HEK293 (cell line): ENCODE measurements at regions not wholly inside any gene's neighbourhood (a gene's known extent, or its start where the extent isn't known, plus 50 kb on each side); places are given as distances from the start of the nearest gene placed in this dataset.

ENCODE experiments used
- CTCF ChIA-PET: fragments of 350-600 bp; formaldehyde crosslinking; extraction: SDS; loops from one replicate; lab custom pipeline; 2021; ENCODE audit warnings: antibody characterized with exemption; lab: Yijun Ruan, JAX
- POLR2A ChIA-PET: fragments of 300-600 bp; formaldehyde crosslinking; extraction: SDS; loops from one replicate; lab custom pipeline; 2020; ENCODE audit warnings: antibody characterized with exemption, inconsistent platforms; lab: Yijun Ruan, JAX
- H3K27ac ChIP-seq: fragments of 200-500 bp; sonication (Bioruptor generic); 2 replicates; pipeline ENCODE4 v1.5.1; 2014; ENCODE audit warnings: low read depth, low read length, control low read depth, inconsistent platforms; ENCODE audit errors: extremely low read depth
- H3K36me3 ChIP-seq, 2 experiments: fragments of 200-500 bp in 1 of 2; sonication (Bioruptor generic) in 1 of 2; 1 replicate in 1 of 2; 2 replicates in 1 of 2; pipeline ENCODE4 v1.5.1; 2014 to 2017; ENCODE audit warnings: inconsistent platforms in 2 of 2, low read length in 2 of 2; ENCODE audit not compliant: control insufficient read depth in 2 of 2, insufficient read depth in 1 of 2
- H3K4me1 ChIP-seq: fragments of 200-500 bp; sonication (Bioruptor generic); 2 replicates; pipeline ENCODE4 v1.5.1; 2014; ENCODE audit warnings: mild to moderate bottlenecking, low read length, inconsistent platforms; ENCODE audit not compliant: control insufficient read depth, insufficient read depth
- H3K4me3 ChIP-seq: 2 replicates; pipeline ENCODE4 v1.5.1; 2011; ENCODE audit warnings: low read depth, mild to moderate bottlenecking, control low read depth, low read length, moderate library complexity
- H3K9me3 ChIP-seq: fragments of 200-500 bp; sonication (Bioruptor generic); 2 replicates; pipeline ENCODE4 v1.5.1; 2014; ENCODE audit warnings: low read depth, low read length, inconsistent platforms; ENCODE audit not compliant: control insufficient read depth, insufficient read depth
- FEZF1 ChIP-seq: fragments of 450-650 bp; formaldehyde crosslinking; IDR thresholded peaks from 2 replicates; pipeline ENCODE4 v1.5.1; 2016; ENCODE audit warnings: missing biosample characterization, missing genetic modification characterization
- KLF10 ChIP-seq: fragments of 450-650 bp; IDR thresholded peaks from 2 replicates; pipeline ENCODE4 v1.5.1; 2018; ENCODE audit warnings: missing biosample characterization, mild to moderate bottlenecking, missing genetic modification characterization
- KLF8 ChIP-seq: fragments of 450-650 bp; formaldehyde crosslinking; IDR thresholded peaks from 2 replicates; pipeline ENCODE4 v1.5.1; 2016; ENCODE audit warnings: missing biosample characterization, missing genetic modification characterization
- MEIS1 ChIP-seq: sonication (generic); formaldehyde crosslinking; IDR thresholded peaks from 2 replicates; pipeline ENCODE4 v1.8.1; 2022; ENCODE audit warnings: missing genetic modification reagents, mild to moderate bottlenecking, borderline replicate concordance
- PRDM6 ChIP-seq: fragments of 450-650 bp; formaldehyde crosslinking; IDR thresholded peaks from 2 replicates; pipeline ENCODE4 v1.5.1; 2017; ENCODE audit warnings: missing biosample characterization, missing genetic modification characterization
- TSHZ1 ChIP-seq: fragments of 450-650 bp; formaldehyde crosslinking; IDR thresholded peaks from 2 replicates; pipeline ENCODE4 v1.5.1; 2016; ENCODE audit warnings: missing biosample characterization, missing genetic modification characterization, borderline replicate concordance
- ZBTB21 ChIP-seq: fragments of 450-650 bp; formaldehyde crosslinking; IDR thresholded peaks from 2 replicates; pipeline ENCODE4 v1.5.1; 2017; ENCODE audit warnings: missing biosample characterization, missing genetic modification characterization
- ZBTB26 ChIP-seq: fragments of 450-650 bp; formaldehyde crosslinking; optimal IDR thresholded peaks from 2 replicates; pipeline ENCODE3; 2016; ENCODE audit warnings: missing biosample characterization, mild to moderate bottlenecking, missing genetic modification characterization
- ZBTB44 ChIP-seq: fragments of 450-650 bp; IDR thresholded peaks from 2 replicates; pipeline ENCODE4 v1.5.1; 2018; ENCODE audit warnings: missing biosample characterization, mild to moderate bottlenecking, missing genetic modification characterization
- ZIC2 ChIP-seq: fragments of 450-650 bp; formaldehyde crosslinking; IDR thresholded peaks from 2 replicates; pipeline ENCODE4 v1.5.1; 2016; ENCODE audit warnings: missing biosample characterization, missing genetic modification characterization
- ZNF140 ChIP-seq: fragments of 450-650 bp; formaldehyde crosslinking; IDR thresholded peaks from 2 replicates; pipeline ENCODE4 v1.5.1; 2016; ENCODE audit warnings: missing biosample characterization, missing genetic modification characterization
- ZNF169 ChIP-seq: fragments of 450-650 bp; formaldehyde crosslinking; IDR thresholded peaks from 2 replicates; pipeline ENCODE4 v1.5.1; 2016; ENCODE audit warnings: missing biosample characterization, missing genetic modification characterization
- ZNF184 ChIP-seq: fragments of 450-650 bp; IDR thresholded peaks from 2 replicates; pipeline ENCODE4 v1.5.1; 2018; ENCODE audit warnings: missing biosample characterization, mild to moderate bottlenecking, missing genetic modification characterization
- ZNF2 ChIP-seq: fragments of 450-650 bp; formaldehyde crosslinking; IDR thresholded peaks from 2 replicates; pipeline ENCODE4 v1.5.1; 2016; ENCODE audit warnings: missing biosample characterization, missing genetic modification characterization
- ZNF202 ChIP-seq: fragments of 450-650 bp; formaldehyde crosslinking; IDR thresholded peaks from 2 replicates; pipeline ENCODE4 v1.5.1; 2016; ENCODE audit warnings: missing biosample characterization, missing genetic modification characterization, borderline replicate concordance
- ZNF274 ChIP-seq, 2 experiments: fragments of 200-500 bp in 1 of 2; fragments of 450-650 bp in 1 of 2; sonication (Bioruptor generic) in 1 of 2; formaldehyde crosslinking in 1 of 2; IDR thresholded peaks; 2 replicates each; pipeline versions ENCODE4 v1.5.1 to v1.6.1; 2014 to 2016; ENCODE audit warnings: borderline replicate concordance in 1 of 2, inconsistent platforms in 1 of 2, low read length in 1 of 2, missing biosample characterization in 1 of 2, missing genetic modification characterization in 1 of 2
- ZNF362 ChIP-seq: fragments of 450-650 bp; formaldehyde crosslinking; IDR thresholded peaks from 2 replicates; pipeline ENCODE4 v1.5.1; 2016; ENCODE audit warnings: missing biosample characterization, missing genetic modification characterization
- ZNF529 ChIP-seq: fragments of 450-650 bp; formaldehyde crosslinking; IDR thresholded peaks from 2 replicates; pipeline ENCODE4 v1.5.1; 2017; ENCODE audit warnings: missing genetic modification characterization, missing biosample characterization; ENCODE audit not compliant: insufficient replicate concordance
- ZNF558 ChIP-seq: fragments of 450-650 bp; formaldehyde crosslinking; IDR thresholded peaks from 2 replicates; pipeline ENCODE4 v1.5.1; 2016; ENCODE audit warnings: missing biosample characterization, missing genetic modification characterization
- ZNF571 ChIP-seq: fragments of 450-650 bp; formaldehyde crosslinking; IDR thresholded peaks from 2 replicates; pipeline ENCODE4 v1.5.0; 2017; ENCODE audit warnings: missing biosample characterization, missing genetic modification characterization
- TF ChIP-seq, protein P1 (sequence below): fragments of 450-650 bp; formaldehyde crosslinking; IDR thresholded peaks from 2 replicates; pipeline ENCODE4 v1.5.1; 2017; ENCODE audit warnings: missing biosample characterization, mild to moderate bottlenecking, missing genetic modification characterization, moderate library complexity

DNA sequence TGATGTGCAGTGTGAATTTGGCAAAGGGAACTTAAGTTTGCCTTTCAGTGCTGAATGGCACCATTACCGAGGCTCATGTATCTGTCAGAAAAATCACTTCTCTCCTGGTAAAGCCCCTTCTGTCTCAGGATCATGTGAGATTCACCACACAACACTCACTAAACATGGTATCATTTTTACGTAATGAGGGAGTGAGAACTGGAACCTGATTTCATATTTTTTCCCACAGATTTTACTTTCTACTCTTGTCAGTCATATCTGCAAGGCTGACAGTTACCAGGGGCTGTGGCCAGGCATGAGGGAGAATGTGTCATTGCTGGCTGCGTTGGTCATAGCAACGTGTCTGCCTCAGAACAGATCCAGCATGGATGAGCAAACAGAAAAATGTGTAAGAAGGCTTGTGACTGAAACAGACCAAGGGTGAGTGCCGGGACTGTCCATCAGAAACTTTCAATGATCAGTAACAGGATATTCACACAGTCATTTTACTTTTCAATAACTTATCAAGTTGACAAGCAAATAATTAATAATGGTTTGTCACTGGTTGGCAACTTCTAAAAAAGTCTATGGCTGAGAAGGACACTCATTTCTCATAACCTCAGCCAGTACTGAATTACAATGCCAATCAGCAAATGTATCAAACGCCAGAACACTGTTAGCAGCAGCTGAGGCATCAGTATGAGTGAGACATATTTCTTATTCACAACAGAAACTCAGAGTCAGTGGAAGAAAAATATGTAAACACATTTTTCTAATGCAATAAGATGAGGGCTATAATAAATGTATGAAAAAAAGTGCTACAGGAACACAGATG is 100.5 kb downstream of the CDC42EP3 start:
- ChIA-PET CTCF (interaction anchor here (0.6 kb wide), 1 partner anchor 262 kb away, joined by 3 read pairs; no protein-coding TSS in a partner anchor), POLR2A (no interaction called here)
- no peak overlapping the region for H3K4me3 ChIP-seq
- H3K36me3 ChIP-seq, result no peaks in the 10 kb centered on the region
- no peak overlapping the region for H3K27ac ChIP-seq
- no peak for TF ChIP-seq ZNF169 (tag by site-specific recombination)
- TF ChIP-seq, protein P1, sequence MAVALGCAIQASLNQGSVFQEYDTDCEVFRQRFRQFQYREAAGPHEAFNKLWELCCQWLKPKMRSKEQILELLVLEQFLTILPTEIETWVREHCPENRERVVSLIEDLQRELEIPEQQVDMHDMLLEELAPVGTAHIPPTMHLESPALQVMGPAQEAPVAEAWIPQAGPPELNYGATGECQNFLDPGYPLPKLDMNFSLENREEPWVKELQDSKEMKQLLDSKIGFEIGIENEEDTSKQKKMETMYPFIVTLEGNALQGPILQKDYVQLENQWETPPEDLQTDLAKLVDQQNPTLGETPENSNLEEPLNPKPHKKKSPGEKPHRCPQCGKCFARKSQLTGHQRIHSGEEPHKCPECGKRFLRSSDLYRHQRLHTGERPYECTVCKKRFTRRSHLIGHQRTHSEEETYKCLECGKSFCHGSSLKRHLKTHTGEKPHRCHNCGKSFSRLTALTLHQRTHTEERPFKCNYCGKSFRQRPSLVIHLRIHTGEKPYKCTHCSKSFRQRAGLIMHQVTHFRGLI, result no peak
- TF ChIP-seq PRDM6 (tag by site-specific recombination), result no peak
- TF ChIP-seq ZNF202 (tag by site-specific recombination), result no peak
- no peak for TF ChIP-seq ZNF529 (tag by site-specific recombination)
- no peak for TF ChIP-seq ZNF362 (tag by site-specific recombination)
- no peak for TF ChIP-seq ZNF558 (tag by site-specific recombination)
- no peak for TF ChIP-seq ZNF571 (tag by site-specific recombination)
- no peak for TF ChIP-seq ZNF184 (tag by site-specific recombination)
- H3K9me3 ChIP-seq, result no peaks in the 10 kb centered on the region
- no peaks in the 10 kb centered on the region for H3K4me1 ChIP-seq

DNA sequence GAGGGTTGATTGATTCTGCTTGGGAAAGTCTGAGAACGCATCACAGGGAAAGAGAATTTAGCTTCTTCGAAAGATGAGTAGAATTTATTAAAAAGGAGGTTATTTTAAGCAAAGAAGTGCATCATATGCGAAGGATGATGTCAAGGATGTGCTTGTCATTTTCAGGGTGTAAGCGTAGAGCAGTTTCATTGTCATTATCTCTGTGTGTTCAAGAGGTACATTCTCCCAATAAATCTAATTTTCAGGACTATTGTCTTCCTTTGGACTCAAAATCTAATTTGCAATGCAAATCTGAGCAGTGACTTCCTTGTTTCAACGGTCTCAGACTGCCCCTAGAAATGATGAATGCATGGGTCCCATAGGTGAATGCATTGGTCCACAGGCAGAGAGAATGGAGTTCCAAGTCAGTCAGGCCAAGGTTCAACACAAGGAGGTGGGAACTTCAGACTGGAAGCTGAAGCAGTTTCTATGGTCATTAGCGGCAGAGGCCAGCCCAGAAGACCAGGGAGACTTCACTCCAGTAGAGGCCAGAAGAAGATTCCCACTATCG is 99.8 kb downstream of the CDC42EP3 start:
- Histone ChIP-seq H3K4me3 (no peak overlapping the region), H3K4me1 (no peaks in the 10 kb centered on the region), H3K36me3 (no peaks in the 10 kb centered on the region), H3K9me3 (no peaks in the 10 kb centered on the region), H3K27ac (no peak overlapping the region)
- ChIA-PET CTCF (interaction anchor here (0.6 kb wide), 1 partner anchor 261 kb away, joined by 3 read pairs; no protein-coding TSS in a partner anchor), POLR2A (no interaction called here)
- TF ChIP-seq KLF8 (no peak), ZBTB26 (tag by site-specific recombination) (no peak), ZNF274 (IDR thresholded peaks at IDR 0.05; ENCODE audit: low read length) (no peak), ZNF274 (tag by site-specific recombination; IDR thresholded peaks at IDR 0.05; ENCODE audit: borderline replicate concordance) (no peak), ZNF140 (tag by site-specific recombination) (no peak), KLF10 (tag by site-specific recombination) (no peak), ZIC2 (tag by site-specific recombination) (no peak), ZNF2 (no peak), ZBTB21 (tag by site-specific recombination) (no peak), TSHZ1 (tag by site-specific recombination) (no peak), ZBTB44 (tag by site-specific recombination) (no peak), MEIS1 (CRISPR knock-in tag) (no peak), FEZF1 (tag by site-specific recombination) (no peak)
